ENCODE measurements at regions not wholly inside any gene's neighbourhood (a gene's known extent, or its start where the extent isn't known, plus 50 kb on each side); places are given as distances from the start of the nearest gene placed in this dataset.

- intact Hi-C loops (cut with micrococcal nuclease; ENCODE audit: unreplicated experiment) (no loop called here), in situ Hi-C loops (cut with MboI) (no loop called here)
- H3K27me3 ChIP-seq (replicated peaks in 1 of 2; ENCODE audit: control insufficient read depth in 2 of 2, insufficient read depth in 2 of 2, low read length in 1 of 2), result no peaks in the 10 kb centered on the region; a peak in 1 of 4 replicates
- 3% methylated on average over 2 of the region's 2 CpGs for WGBS (ENCODE audit: insufficient coverage, insufficient replicate concordance, low lambda C conversion rate, missing lambda C conversion rate)
- SMC1A ChIA-PET (ENCODE audit: uncharacterized antibody, unreplicated experiment), result no interaction called here
- no peak overlapping the region for H3K4me3 ChIP-seq
- no TSS peak for BruUV-seq (replicated peaks)
- no peaks in the 10 kb centered on the region for H4K20me1 ChIP-seq (ENCODE audit: control insufficient read depth, insufficient read depth)
- RAD21 ChIA-PET (ENCODE audit: unreplicated experiment), result no interaction called here
- ATAC-seq (no peak), FAIRE-seq (no peak), DNase-seq (ENCODE audit: low read depth, low spot score) (no peak)
- no peak overlapping the region for H2AFZ ChIP-seq (ENCODE audit: control insufficient read depth, low read depth, low read length)
- CTCF ChIA-PET, result no interaction called here
- no peak overlapping the region for H3K4me2 ChIP-seq (ENCODE audit: control insufficient read depth, insufficient read depth)
- TF ChIP-seq PAX5 (IDR thresholded peaks at IDR 0.05; ENCODE audit: borderline replicate concordance, low read depth, low read length), result no peak
- TF ChIP-seq PML (IDR thresholded peaks at IDR 0.05; ENCODE audit: low read length), result no peak
- no peak for TF ChIP-seq MXI1 (IDR thresholded peaks at IDR 0.05; ENCODE audit: low read depth, low read length)
- TF ChIP-seq YBX1 (IDR thresholded peaks at IDR 0.05), result no peak
- TF ChIP-seq ZNF274 (IDR thresholded peaks at IDR 0.05; ENCODE audit: insufficient read depth, insufficient read length), result no peak
- TF ChIP-seq ELK1 (IDR thresholded peaks at IDR 0.05; ENCODE audit: low read depth, low read length), result no peak
- TF ChIP-seq, protein P1, sequence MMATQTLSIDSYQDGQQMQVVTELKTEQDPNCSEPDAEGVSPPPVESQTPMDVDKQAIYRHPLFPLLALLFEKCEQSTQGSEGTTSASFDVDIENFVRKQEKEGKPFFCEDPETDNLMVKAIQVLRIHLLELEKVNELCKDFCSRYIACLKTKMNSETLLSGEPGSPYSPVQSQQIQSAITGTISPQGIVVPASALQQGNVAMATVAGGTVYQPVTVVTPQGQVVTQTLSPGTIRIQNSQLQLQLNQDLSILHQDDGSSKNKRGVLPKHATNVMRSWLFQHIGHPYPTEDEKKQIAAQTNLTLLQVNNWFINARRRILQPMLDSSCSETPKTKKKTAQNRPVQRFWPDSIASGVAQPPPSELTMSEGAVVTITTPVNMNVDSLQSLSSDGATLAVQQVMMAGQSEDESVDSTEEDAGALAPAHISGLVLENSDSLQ (IDR thresholded peaks at IDR 0.05), result no peak
- no peak for TF ChIP-seq NRF1 (conservative IDR thresholded peaks at IDR 0.05; ENCODE audit: low read depth, low read length)
- TF ChIP-seq, protein P2, sequence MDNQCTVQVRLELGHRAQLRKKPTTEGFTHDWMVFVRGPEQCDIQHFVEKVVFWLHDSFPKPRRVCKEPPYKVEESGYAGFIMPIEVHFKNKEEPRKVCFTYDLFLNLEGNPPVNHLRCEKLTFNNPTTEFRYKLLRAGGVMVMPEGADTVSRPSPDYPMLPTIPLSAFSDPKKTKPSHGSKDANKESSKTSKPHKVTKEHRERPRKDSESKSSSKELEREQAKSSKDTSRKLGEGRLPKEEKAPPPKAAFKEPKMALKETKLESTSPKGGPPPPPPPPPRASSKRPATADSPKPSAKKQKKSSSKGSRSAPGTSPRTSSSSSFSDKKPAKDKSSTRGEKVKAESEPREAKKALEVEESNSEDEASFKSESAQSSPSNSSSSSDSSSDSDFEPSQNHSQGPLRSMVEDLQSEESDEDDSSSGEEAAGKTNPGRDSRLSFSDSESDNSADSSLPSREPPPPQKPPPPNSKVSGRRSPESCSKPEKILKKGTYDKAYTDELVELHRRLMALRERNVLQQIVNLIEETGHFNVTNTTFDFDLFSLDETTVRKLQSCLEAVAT (IDR thresholded peaks at IDR 0.05), result no peak
- no peak for TF ChIP-seq FOXK2 (IDR thresholded peaks at IDR 0.05)
- TF ChIP-seq SUZ12 (IDR thresholded peaks at IDR 0.05; ENCODE audit: unreplicated experiment), result no peak
- H3K27ac ChIP-seq (ENCODE audit: control insufficient read depth, insufficient read depth), result no peak overlapping the region
- H3K79me2 ChIP-seq (ENCODE audit: control insufficient read depth, insufficient read depth, low read length), result no peaks in the 10 kb centered on the region
- H3K9me3 ChIP-seq (replicated peaks; ENCODE audit: control insufficient read depth, insufficient read depth, low read length), result no peaks in the 10 kb centered on the region; the same call in 2 of the 3 replicates
- POLR2A ChIA-PET, result no interaction called here
- H3K36me3 ChIP-seq (ENCODE audit: control insufficient read depth in 2 of 2, insufficient read depth in 2 of 2, low read length in 1 of 2), result no peaks in the 10 kb centered on the region
- H3K4me1 ChIP-seq (ENCODE audit: control insufficient read depth, insufficient read depth, low read length), result no peaks in the 10 kb centered on the region
- no peak overlapping the region for H3K9ac ChIP-seq (ENCODE audit: control insufficient read depth, insufficient read depth, low read length)
Observed at GRCh38 chr1:30402031-30402430, 321.4 kb downstream of the MATN1 start.
